ENCODE measurements at regions not wholly inside any gene's neighbourhood (a gene's known extent, or its start where the extent isn't known, plus 50 kb on each side); places are given as distances from the start of the nearest gene placed in this dataset.
A peak's percentile ranks its signal among the peaks of the same experiment; 100 is the strongest.

DNA sequence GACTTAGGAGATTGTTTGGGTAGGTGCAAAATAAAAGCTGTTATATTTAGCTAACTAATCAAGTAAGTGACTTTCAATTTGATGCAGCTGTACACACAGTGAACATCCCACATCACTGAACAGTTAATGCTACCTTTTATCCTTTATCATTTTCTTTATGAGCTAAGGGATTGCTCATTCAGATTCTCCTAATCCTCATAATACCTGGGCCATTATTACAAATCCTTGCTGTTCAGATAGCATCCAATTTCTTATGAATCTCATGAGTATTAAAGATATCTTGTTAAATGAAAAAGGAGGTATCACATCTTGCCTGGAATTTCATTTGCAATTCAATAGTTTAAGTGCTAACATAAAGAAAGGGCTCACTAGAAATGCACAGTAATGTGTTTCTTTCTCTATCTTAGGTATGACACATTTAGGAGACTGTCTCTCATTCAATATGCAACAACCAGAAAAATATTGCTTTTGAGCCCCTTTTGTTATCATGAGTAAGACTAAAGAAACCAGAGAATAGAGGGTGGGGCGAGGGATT is 918.5 kb downstream of the CBLN2 start:
- H3K27me3 ChIP-seq: no peaks in the 10 kb centered on the region
- H3K36me3 ChIP-seq: no peaks in the 10 kb centered on the region
- ATAC-seq: no peak
- TF ChIP-seq, protein P1, sequence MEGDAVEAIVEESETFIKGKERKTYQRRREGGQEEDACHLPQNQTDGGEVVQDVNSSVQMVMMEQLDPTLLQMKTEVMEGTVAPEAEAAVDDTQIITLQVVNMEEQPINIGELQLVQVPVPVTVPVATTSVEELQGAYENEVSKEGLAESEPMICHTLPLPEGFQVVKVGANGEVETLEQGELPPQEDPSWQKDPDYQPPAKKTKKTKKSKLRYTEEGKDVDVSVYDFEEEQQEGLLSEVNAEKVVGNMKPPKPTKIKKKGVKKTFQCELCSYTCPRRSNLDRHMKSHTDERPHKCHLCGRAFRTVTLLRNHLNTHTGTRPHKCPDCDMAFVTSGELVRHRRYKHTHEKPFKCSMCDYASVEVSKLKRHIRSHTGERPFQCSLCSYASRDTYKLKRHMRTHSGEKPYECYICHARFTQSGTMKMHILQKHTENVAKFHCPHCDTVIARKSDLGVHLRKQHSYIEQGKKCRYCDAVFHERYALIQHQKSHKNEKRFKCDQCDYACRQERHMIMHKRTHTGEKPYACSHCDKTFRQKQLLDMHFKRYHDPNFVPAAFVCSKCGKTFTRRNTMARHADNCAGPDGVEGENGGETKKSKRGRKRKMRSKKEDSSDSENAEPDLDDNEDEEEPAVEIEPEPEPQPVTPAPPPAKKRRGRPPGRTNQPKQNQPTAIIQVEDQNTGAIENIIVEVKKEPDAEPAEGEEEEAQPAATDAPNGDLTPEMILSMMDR (IDR thresholded peaks at IDR 0.05): no peak
- no peak overlapping the region for H3K27ac ChIP-seq
- DNase-seq: no peak
- H3K9me3 ChIP-seq: peaks cover 0 to 2% of the 10 kb centered on the region in 2 donors
- intact Hi-C loops (cut with DNase I): no loop called here
- no peak overlapping the region for H3K4me3 ChIP-seq
- no peaks in the 10 kb centered on the region for H3K4me1 ChIP-seq

DNA sequence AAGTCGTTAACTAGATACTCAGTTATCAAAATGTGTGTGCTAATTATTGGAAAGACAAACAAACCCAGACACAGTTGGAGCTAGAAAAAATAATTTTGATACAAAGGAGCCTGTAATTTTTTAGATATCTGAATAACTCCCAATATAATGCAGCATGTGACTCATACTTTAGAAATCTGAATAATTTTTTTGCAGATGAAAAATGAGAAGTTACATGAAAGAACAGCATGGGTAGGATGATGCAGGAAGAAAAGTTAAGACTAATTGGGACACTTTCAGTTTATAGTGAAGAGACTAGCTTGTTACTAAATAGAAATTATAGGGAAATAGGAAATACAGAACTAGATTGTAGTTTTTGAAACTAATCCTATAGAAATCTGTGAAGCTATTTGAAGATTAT is 945.8 kb downstream of the CBLN2 start:
- H3K4me1 ChIP-seq: no peaks in the 10 kb centered on the region
- TF ChIP-seq, protein P1 (IDR thresholded peaks at IDR 0.05): no peak
- ATAC-seq (no peak), DNase-seq (no peak)
- intact Hi-C loops (cut with DNase I): no loop called here
- no peak overlapping the region for H3K4me3 ChIP-seq
- no peak overlapping the region for H3K27ac ChIP-seq
- H3K9me3 ChIP-seq: no peaks in the 10 kb centered on the region
- H3K27me3 ChIP-seq: no peaks in the 10 kb centered on the region
- no peaks in the 10 kb centered on the region for H3K36me3 ChIP-seq

DNA sequence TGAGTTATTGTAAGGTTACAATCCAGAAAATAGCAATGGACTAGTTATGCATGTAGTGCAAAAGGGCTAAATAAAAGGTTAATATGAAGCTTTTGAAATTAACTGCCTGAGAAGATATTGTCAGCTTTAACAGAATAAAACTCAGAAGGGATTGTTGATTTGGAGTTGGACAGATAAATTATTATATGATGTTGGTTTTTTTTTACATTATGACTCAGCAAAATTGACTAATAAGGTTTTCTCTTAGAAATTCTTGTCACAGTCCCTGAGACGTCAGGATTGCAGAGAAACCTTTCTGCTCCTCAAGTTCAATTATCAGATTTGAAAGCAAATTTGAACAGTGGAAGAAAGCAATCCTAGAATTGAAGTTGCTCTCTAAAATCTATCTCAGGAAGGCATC is 946.9 kb downstream of the CBLN2 start:
- Histone ChIP-seq H3K9me3 (no peaks in the 10 kb centered on the region), H3K36me3 (no peaks in the 10 kb centered on the region), H3K27ac (no peak overlapping the region), H3K4me1 (no peaks in the 10 kb centered on the region), H3K4me3 (no peak overlapping the region), H3K27me3 (no peaks in the 10 kb centered on the region)
- TF ChIP-seq, protein P1 (IDR thresholded peaks at IDR 0.05): no peak
- intact Hi-C loops (cut with DNase I): no loop called here
- no peak for DNase-seq
- ATAC-seq: no peak

DNA sequence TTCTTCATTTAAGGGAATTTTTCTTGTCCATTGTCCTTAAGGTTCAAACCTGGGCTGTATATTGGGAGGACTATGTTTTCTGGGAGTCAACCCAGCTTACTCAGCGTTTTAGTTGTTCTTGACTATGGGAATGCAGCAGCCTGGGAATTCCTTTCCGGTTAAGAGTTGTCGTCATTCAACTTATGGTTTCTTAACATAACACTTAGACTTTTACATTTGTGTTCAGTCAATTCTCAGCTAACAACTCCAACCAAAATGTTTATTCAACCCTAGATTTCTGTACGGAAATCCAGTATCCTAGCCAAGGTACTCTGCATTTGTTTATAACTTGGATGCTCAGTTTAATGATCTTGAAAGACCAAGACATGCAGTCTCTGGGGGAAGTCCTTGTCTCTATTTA is 960.9 kb downstream of the CBLN2 start:
- H3K27me3 ChIP-seq: no peaks in the 10 kb centered on the region
- intact Hi-C loops (cut with DNase I): no loop called here
- no peaks in the 10 kb centered on the region for H3K36me3 ChIP-seq
- H3K27ac ChIP-seq: no peak overlapping the region
- peak in 2 of 4 donors; percentile 46 to 78 for DNase-seq
- TF ChIP-seq, protein P1 (IDR thresholded peaks at IDR 0.05): no peak
- no peak overlapping the region for H3K4me3 ChIP-seq
- H3K4me1 ChIP-seq: no peaks in the 10 kb centered on the region
- H3K9me3 ChIP-seq: peaks cover 0 to 8% of the 10 kb centered on the region in 2 donors
- no peak for ATAC-seq

DNA sequence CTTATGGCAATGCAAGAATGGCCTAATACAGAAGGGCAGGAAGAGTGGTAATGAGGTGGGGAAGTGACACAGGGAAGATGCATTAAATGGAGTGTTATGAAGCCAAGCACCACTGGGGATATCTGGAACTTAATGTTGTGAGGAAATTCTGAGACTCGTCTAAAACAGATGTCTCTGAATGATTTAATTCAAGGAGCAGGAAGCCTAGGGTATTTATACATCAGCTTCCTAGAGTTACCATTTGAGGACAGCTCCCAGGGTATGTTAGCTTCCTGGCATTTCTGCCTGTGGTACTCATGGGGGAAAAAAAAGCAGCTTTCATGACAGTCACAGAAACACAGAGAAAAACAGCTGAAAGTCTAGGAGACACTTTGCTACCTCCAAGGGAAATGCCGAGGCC is 989.5 kb downstream of the CBLN2 start:
- Histone ChIP-seq H3K4me1 (no peaks in the 10 kb centered on the region), H3K9me3 (peaks cover 0 to 10% of the 10 kb centered on the region in 2 donors), H3K4me3 (no peak overlapping the region), H3K27me3 (no peaks in the 10 kb centered on the region), H3K36me3 (no peaks in the 10 kb centered on the region), H3K27ac (no peak overlapping the region)
- ATAC-seq (no peak), DNase-seq (no peak)
- intact Hi-C loops (cut with DNase I): no loop called here
- TF ChIP-seq, protein P1 (IDR thresholded peaks at IDR 0.05): no peak

Measured in left lung (tissue), 4 donors.